GM21381 (cell line): ENCODE measurements at regions not wholly inside any gene's neighbourhood (a gene's known extent, or its start where the extent isn't known, plus 50 kb on each side); places are given as distances from the start of the nearest gene placed in this dataset.
"Not testable (repeated sequence)": the region's sequence is repeated elsewhere in the genome, so short reads cannot be mapped to it uniquely, and the experiment has no call there.

Source experiments
- ATAC-seq: cut with Tn5 transposase; IDR thresholded peaks from one replicate; pipeline ENCODE4 v1.9.1; 2021; ENCODE audit warnings: mild to moderate bottlenecking, moderate library complexity; ENCODE audit not compliant: unreplicated experiment

GRCh38 chr21:35164971-35165483 lies 115.9 kb upstream of the RUNX1 start:
- ATAC-seq, result no peak

GRCh38 chr21:35164380-35164779 lies 115.3 kb upstream of the RUNX1 start:
- no peak for ATAC-seq

GRCh38 chr21:35163411-35163810 lies 114.3 kb upstream of the RUNX1 start:
- no peak for ATAC-seq

DNA sequence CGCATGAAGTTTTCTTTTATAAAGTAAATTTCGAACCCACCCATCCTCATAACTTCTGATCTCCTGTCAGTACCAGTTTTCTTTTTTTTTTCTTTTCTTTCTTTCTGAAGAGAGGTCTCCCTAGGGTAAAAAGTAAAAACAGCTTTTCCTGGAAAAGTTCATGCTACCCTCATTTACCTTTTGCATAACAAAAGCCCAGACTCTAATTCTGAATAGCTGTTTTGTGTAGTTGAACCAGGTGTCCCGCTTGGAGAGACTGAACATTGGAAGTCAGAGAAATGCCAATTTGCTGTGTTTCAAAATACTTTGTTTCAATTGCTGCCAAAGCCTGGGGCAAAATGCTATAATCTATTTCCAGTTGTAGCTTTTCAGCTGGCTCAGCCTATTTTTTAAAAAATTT lies 113.7 kb upstream of the RUNX1 start:
- ATAC-seq, result no peak

- ATAC-seq, result no peak
These were observed 110.8 kb upstream of the RUNX1 start for GRCh38 chr21:35159881-35160280.

- ATAC-seq, result not testable (repeated sequence)
These were observed 108.3 kb upstream of the RUNX1 start for GRCh38 chr21:35157374-35157773.

DNA sequence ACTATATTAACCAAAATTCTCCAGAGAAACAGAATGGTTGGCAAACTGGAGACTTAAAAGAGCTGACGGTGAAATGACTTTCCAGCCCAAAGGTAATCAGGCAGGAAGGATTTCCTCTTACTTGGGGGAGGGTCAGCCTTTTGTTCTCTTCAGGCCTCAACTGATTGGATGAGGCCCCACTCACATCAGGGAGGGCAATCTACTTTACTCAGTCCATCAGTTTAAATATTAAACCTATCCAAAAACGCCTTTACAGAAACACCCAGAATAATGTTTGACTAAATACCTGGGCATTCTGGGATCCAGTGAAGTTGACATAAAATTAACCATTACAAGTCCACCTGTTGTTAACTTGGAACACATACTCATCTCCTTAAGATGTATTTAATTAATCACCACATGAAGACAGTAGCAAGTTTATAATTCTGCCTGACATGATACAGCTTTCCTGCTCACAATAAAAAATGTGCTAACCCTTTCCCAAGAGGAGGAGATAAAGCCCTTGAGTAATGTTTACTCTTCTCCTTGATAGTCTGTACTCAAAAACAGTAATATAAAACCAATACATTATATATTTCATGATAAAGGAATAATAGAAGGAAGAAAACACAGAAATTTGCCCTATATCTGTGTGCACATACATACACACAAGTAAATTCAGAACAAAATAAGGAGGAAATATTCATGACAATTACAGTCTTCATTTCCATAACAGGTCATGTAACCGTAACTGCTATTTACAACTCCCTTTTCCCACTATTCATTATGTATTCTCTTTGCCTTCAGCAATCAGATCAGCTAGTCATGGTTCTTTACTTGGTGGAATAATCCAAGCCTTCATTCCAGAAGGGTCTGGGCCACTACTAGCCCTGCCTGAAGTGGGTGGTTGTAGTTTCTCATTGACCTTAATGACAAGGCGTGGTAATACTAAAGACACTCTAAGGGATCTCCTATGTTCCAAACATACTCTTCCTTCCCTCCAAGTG lies 107.5 kb upstream of the RUNX1 start:
- no peak for ATAC-seq

- no peak for ATAC-seq
These were observed 105.7 kb upstream of the RUNX1 start for GRCh38 chr21:35154788-35155187.

GRCh38 chr21:35153671-35154070 lies 104.6 kb upstream of the RUNX1 start:
- ATAC-seq, result no peak

GRCh38 chr21:35150562-35151226 lies 101.6 kb upstream of the RUNX1 start:
- ATAC-seq, result no peak

DNA sequence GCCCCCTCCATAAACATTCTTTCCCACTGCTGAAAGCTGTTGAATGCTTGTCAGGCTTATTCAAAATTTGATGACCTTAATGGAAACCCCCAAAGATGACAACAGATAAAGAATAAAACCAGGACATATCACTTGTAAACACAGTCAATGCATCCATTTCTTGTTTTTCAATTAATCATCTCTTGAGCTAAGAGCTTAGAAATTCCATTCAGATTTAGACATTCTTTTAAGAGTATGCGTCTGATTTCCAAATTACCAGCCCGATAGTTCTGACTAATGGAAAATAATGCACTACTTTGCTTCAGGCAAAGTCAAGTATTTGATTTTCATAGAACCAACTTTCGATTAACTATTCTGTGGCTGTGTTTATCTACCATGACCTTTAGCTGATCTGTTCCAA lies 100.6 kb upstream of the RUNX1 start:
- no peak for ATAC-seq

DNA sequence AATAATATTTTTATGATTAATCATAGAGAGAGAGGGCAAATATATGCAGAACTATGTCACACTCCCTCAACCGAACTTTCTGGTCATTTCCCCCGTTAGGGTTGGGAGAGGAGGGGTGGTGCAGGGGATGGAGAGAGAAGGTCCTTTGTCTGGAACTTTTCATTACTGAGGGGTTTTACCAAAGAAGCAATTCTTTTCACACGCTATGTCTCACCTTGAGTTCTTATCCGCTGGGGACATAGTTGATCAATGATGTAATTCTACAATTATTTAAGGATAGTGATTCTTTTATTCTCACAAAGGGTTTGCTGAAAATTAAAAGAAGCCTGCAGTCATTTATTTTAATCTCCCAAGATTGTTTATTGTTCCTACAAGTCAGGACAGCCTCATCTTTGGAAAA lies 98.3 kb upstream of the RUNX1 start:
- no peak for ATAC-seq

DNA sequence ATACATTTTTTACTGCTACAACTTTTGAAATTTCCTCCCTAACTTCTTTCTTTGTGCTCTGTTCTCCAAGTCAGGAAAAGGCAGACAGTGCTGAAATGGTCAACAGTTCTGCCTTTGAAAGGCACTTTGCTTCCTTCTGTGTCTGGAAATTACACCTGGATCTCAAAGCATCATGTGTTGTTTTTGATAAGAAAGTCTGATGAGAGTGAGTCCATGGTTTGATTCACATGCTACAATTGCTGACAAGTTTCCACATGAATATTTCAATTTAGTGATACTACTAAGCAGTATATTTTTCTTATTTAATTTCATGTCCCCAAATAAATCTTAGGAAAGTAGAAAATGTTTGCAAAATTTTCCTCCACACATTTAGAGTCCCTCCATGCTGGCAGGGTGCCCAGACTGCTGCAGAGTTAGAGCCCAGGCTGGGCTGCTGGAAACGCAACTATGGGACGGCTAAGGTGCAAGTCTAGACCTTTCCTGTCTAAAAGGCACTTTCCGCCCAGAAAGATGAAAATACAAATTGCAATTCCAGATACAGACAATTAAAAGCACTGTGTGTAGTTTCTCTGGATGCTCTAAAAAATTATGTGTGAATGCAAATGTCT lies 96.6 kb upstream of the RUNX1 start:
- ATAC-seq, result no peak

- ATAC-seq, result no peak
These were observed 95.9 kb upstream of the RUNX1 start for GRCh38 chr21:35144978-35145377.

- no peak for ATAC-seq
These were observed 93.1 kb upstream of the RUNX1 start for GRCh38 chr21:35142036-35142815.

GRCh38 chr21:35139382-35139715 lies 90.2 kb upstream of the RUNX1 start:
- ATAC-seq, result no peak

GRCh38 chr21:35138665-35139381 lies 89.7 kb upstream of the RUNX1 start:
- no peak for ATAC-seq

DNA sequence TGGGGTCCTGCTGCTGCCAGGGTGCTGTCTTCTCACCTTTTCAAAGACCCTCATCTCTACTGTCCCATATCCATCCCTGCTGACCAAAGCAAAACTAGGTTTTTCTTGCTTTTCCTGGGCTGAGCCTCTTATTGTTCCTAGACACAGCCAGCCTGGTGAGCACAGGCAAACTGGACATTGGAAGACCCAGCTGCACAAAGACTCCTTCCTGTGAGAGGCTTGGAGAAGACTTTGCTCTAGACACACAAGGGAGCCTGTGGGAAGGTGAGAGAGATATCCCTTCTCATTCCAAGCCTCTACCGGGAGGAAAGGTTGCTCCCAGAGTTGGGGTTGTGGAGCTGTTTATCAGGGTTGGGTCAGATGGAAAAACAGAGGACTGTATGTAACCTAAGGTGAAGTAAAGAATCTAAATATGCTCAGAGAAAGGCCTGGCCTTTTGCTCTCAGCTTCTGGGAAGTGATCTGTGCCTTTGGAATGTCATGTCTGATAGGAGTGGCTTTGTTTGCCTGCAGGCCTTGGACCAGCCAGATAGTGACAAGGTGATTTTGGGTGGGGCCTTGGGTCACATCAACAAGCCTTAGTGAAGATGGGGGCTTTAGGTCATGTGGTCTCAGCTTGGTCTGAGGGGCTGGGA lies 87.6 kb upstream of the RUNX1 start:
- no peak for ATAC-seq

GRCh38 chr21:35136106-35136505 lies 87.0 kb upstream of the RUNX1 start:
- no peak for ATAC-seq

- no peak for ATAC-seq
These were observed 86.4 kb upstream of the RUNX1 start for GRCh38 chr21:35135481-35135880.
